Neuronal stem cell (in vitro differentiated cells): ENCODE measurements at regions not wholly inside any gene's neighbourhood (a gene's known extent, or its start where the extent isn't known, plus 50 kb on each side); places are given as distances from the start of the nearest gene placed in this dataset.
A peak's percentile ranks its signal among the peaks of the same experiment; 100 is the strongest.

Experiments
- DNase-seq: peaks from one replicate; pipeline ENCODE4 v3.0.0-alpha.2; 2013; ENCODE audit warnings: low spot score
- H2AFZ ChIP-seq: one replicate; pipeline ENCODE4 v1.6.1; 2013; ENCODE audit warnings: mild to moderate bottlenecking, low read length, inconsistent platforms
- H2AK5ac ChIP-seq: 2 replicates; pipeline ENCODE4 v1.6.1; 2013; ENCODE audit warnings: low read depth, mild to moderate bottlenecking, inconsistent platforms, low read length, moderate library complexity, mixed read lengths
- H2BK120ac ChIP-seq: 2 replicates; pipeline ENCODE4 v1.6.1; 2013; ENCODE audit warnings: low read depth, mild to moderate bottlenecking, inconsistent platforms, low read length, moderate library complexity, mixed read lengths
- H2BK12ac ChIP-seq: one replicate; pipeline ENCODE4 v1.6.1; 2013; ENCODE audit warnings: low read length, inconsistent platforms
- H2BK15ac ChIP-seq: 2 replicates; pipeline ENCODE4 v1.6.1; 2013; ENCODE audit warnings: mild to moderate bottlenecking, low read length, inconsistent platforms, mixed read lengths
- H2BK5ac ChIP-seq: one replicate; pipeline ENCODE4 v1.6.1; 2013; ENCODE audit warnings: inconsistent platforms, mild to moderate bottlenecking, low read length, moderate library complexity
- H3K14ac ChIP-seq: one replicate; pipeline ENCODE4 v1.6.1; 2013; ENCODE audit warnings: low read length, inconsistent platforms
- H3K18ac ChIP-seq: 2 replicates; pipeline ENCODE4 v1.6.1; 2013; ENCODE audit warnings: low read length, inconsistent platforms
- H3K23ac ChIP-seq: 2 replicates; pipeline ENCODE4 v1.6.1; 2013; ENCODE audit warnings: low read depth, mild to moderate bottlenecking, mixed read lengths, low read length, inconsistent platforms; ENCODE audit not compliant: poor library complexity
- H3K27ac ChIP-seq: replicated peaks from 3 replicates; pipeline ENCODE4 v1.5.1; 2013; ENCODE audit warnings: low read length, inconsistent platforms
- H3K27me3 ChIP-seq, 3 experiments: 2 replicates each; pipeline ENCODE4 v1.6.1; 2013; ENCODE audit warnings: low read length in 3 of 3, mild to moderate bottlenecking in 2 of 3, inconsistent platforms in 1 of 3, low read depth in 1 of 3, mixed read lengths in 1 of 3, moderate library complexity in 1 of 3; ENCODE audit not compliant: control insufficient read depth in 3 of 3, insufficient read depth in 3 of 3
- H3K36me3 ChIP-seq, 2 donors: replicated peaks in 1 of 2; 2 replicates each; pipeline ENCODE4 v1.6.1; 2013; ENCODE audit warnings: low read length in 2 of 2; ENCODE audit not compliant: control insufficient read depth in 2 of 2, insufficient read depth in 2 of 2
- H3K4ac ChIP-seq: 2 replicates; pipeline ENCODE4 v1.6.1; 2013; ENCODE audit warnings: inconsistent platforms, mild to moderate bottlenecking, low read length, moderate library complexity
- H3K4me1 ChIP-seq, 2 donors: 1 replicate in 1 of 2; 2 replicates in 1 of 2; pipeline ENCODE4 v1.6.1; 2013; ENCODE audit warnings: low read length in 2 of 2, low read depth in 1 of 2; ENCODE audit not compliant: control insufficient read depth in 2 of 2, insufficient read depth in 1 of 2
- H3K4me2 ChIP-seq: one replicate; pipeline ENCODE4 v1.6.1; 2013; ENCODE audit warnings: mild to moderate bottlenecking, low read length, inconsistent platforms; ENCODE audit not compliant: insufficient read depth, poor library complexity, severe bottlenecking
- H3K4me3 ChIP-seq, 2 donors: 2 replicates each; pipeline ENCODE4 v1.5.1; 2013; ENCODE audit warnings: low read length in 2 of 2, mild to moderate bottlenecking in 2 of 2, inconsistent platforms in 1 of 2, moderate library complexity in 1 of 2
- H3K79me1 ChIP-seq: one replicate; pipeline ENCODE4 v1.6.1; 2013; ENCODE audit warnings: low read depth, mild to moderate bottlenecking, inconsistent platforms, low read length, moderate library complexity
- H3K9ac ChIP-seq: one replicate; pipeline ENCODE4 v1.6.1; 2013; ENCODE audit warnings: mild to moderate bottlenecking, low read depth, low read length, inconsistent platforms; ENCODE audit not compliant: poor library complexity
- H3K9me3 ChIP-seq, 2 donors: replicated peaks in 1 of 2; 2 replicates each; pipeline versions ENCODE3 to v1.6.1; 2013; ENCODE audit warnings: low read length in 2 of 2, mild to moderate bottlenecking in 2 of 2, inconsistent platforms in 1 of 2, low read depth in 1 of 2, mixed read lengths in 1 of 2, moderate library complexity in 1 of 2; ENCODE audit not compliant: control insufficient read depth in 2 of 2, insufficient read depth in 1 of 2
- H4K8ac ChIP-seq: one replicate; pipeline ENCODE4 v1.6.1; 2013; ENCODE audit warnings: low read depth, mild to moderate bottlenecking, inconsistent platforms, low read length, moderate library complexity
- H4K91ac ChIP-seq: one replicate; pipeline ENCODE4 v1.6.1; 2013; ENCODE audit warnings: low read length, low read depth, mild to moderate bottlenecking, inconsistent platforms; ENCODE audit not compliant: poor library complexity
- WGBS, 2 donors: extraction: QIAGEN DNeasy Blood & Tissue Kit; methylation state at CpG; one replicate each; pipeline ENCODE4 v1.1.7; 2013; ENCODE audit warnings: missing lambda C conversion rate in 2 of 2, mixed read lengths in 1 of 2; ENCODE audit not compliant: insufficient read length in 2 of 2, insufficient replicate concordance in 1 of 2; ENCODE audit errors: extremely low coverage in 2 of 2; 5-methylcytosine and 5-hydroxymethylcytosine counted together

DNA sequence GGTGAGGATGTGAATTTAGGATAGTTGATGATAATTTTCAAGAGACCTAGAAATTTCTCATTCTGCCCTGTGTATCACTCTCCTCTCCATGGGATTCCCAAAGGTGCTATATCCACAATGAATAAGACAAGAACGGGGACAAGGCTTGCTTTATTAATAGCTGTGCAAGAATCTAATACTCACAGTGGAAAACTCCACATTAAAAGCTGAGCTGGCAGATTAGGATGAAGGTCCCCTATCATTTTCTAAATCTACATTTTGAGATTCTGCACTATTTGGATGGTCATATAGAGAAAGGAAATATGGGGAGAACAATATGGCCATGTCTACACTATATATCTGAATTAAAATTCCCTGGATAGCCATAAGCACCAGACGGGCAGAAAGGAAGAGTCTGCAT, 411.0 kb upstream of the TGFBR2 start:
- Histone ChIP-seq H3K4me3 (no peak overlapping the region), H3K9ac (no peak overlapping the region), H3K27ac (no peak overlapping the region), H2AK5ac (no peak overlapping the region), H2BK5ac (no peak overlapping the region), H3K18ac (no peak overlapping the region), H3K23ac (no peak overlapping the region), H3K14ac (no peak overlapping the region), H2BK15ac (no peak overlapping the region), H4K8ac (no peak overlapping the region), H3K9me3 (no peaks in the 10 kb centered on the region), H3K4me2 (no peak overlapping the region), H3K4me1 (no peaks in the 10 kb centered on the region), H2AFZ (no peak overlapping the region), H3K27me3 (no peaks in the 10 kb centered on the region), H3K79me1 (no peaks in the 10 kb centered on the region), H3K36me3 (no peaks in the 10 kb centered on the region), H2BK12ac (no peak overlapping the region), H4K91ac (no peak overlapping the region), H2BK120ac (no peak overlapping the region), H3K4ac (no peak overlapping the region)
- no peak for DNase-seq
- no CpG with 5 or more reads among the region's 2 CpGs for WGBS, 2 donors

DNA sequence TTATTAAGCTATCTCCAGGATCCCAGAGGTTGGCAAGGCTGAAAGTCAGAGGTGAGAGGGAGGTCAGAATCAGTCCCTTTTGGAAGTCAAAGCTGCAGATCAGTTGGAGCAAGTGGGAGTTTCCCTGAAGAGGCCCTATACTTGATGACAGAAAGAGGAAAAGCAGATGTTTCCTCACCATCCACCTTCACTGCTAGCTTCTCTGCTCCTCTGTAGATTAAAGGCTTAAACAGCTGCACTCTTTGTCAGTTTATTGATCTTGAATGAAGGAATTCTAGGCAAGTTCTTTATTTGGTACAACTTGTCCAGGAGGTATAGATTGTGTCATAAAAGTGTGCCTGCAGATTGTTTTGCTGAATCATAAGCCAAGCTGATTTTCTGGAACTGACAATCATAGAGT, 408.2 kb upstream of the TGFBR2 start:
- no peak overlapping the region for H3K4ac ChIP-seq
- no peak for DNase-seq
- no peaks in the 10 kb centered on the region for H3K27me3 ChIP-seq
- no peak overlapping the region for H3K27ac ChIP-seq
- H2BK120ac ChIP-seq: no peak overlapping the region
- H4K91ac ChIP-seq: no peak overlapping the region
- H4K8ac ChIP-seq: no peak overlapping the region
- no peak overlapping the region for H2BK12ac ChIP-seq
- H2BK5ac ChIP-seq: no peak overlapping the region
- H3K9ac ChIP-seq: no peak overlapping the region
- no peak overlapping the region for H3K14ac ChIP-seq
- no peak overlapping the region for H2AFZ ChIP-seq
- no peaks in the 10 kb centered on the region for H3K4me1 ChIP-seq
- no peaks in the 10 kb centered on the region for H3K36me3 ChIP-seq
- no peak overlapping the region for H2AK5ac ChIP-seq
- no peak overlapping the region for H3K18ac ChIP-seq
- H3K23ac ChIP-seq: no peak overlapping the region
- no peaks in the 10 kb centered on the region for H3K9me3 ChIP-seq
- no peak overlapping the region for H2BK15ac ChIP-seq
- H3K4me2 ChIP-seq: no peak overlapping the region
- H3K79me1 ChIP-seq: no peaks in the 10 kb centered on the region
- H3K4me3 ChIP-seq: no peak overlapping the region

GRCh38 chr3:30199096-30199759, 407.2 kb upstream of the TGFBR2 start:
- Histone ChIP-seq H3K36me3 (no peaks in the 10 kb centered on the region), H3K14ac (no peak overlapping the region), H3K27me3 (no peaks in the 10 kb centered on the region), H3K4me1 (no peaks in the 10 kb centered on the region), H3K9ac (no peak overlapping the region), H3K4ac (no peak overlapping the region), H4K8ac (no peak overlapping the region), H2BK15ac (no peak overlapping the region), H3K4me3 (no peak overlapping the region), H4K91ac (no peak overlapping the region), H2BK120ac (no peak overlapping the region), H2AK5ac (no peak overlapping the region), H3K27ac (no peak overlapping the region), H2BK5ac (no peak overlapping the region), H3K23ac (no peak overlapping the region), H3K4me2 (no peak overlapping the region), H3K9me3 (no peaks in the 10 kb centered on the region), H2AFZ (no peak overlapping the region), H3K79me1 (no peaks in the 10 kb centered on the region), H2BK12ac (no peak overlapping the region), H3K18ac (no peak overlapping the region)
- WGBS, 2 donors: no CpG with 5 or more reads among the region's 6 CpGs
- DNase-seq: peak; percentile 64

- no peaks in the 10 kb centered on the region for H3K79me1 ChIP-seq
- no peak for DNase-seq
- H3K23ac ChIP-seq: no peak overlapping the region
- H2BK15ac ChIP-seq: no peak overlapping the region
- no peak overlapping the region for H2BK5ac ChIP-seq
- no peak overlapping the region for H4K8ac ChIP-seq
- no peaks in the 10 kb centered on the region for H3K27me3 ChIP-seq
- no peak overlapping the region for H3K4me3 ChIP-seq
- no peak overlapping the region for H2BK120ac ChIP-seq
- H3K36me3 ChIP-seq: no peaks in the 10 kb centered on the region
- no peak overlapping the region for H2BK12ac ChIP-seq
- H3K14ac ChIP-seq: no peak overlapping the region
- no CpG with 5 or more reads among the region's 3 CpGs for WGBS, 2 donors
- no peak overlapping the region for H3K9ac ChIP-seq
- no peak overlapping the region for H3K18ac ChIP-seq
- no peak overlapping the region for H3K4ac ChIP-seq
- H3K4me1 ChIP-seq: no peaks in the 10 kb centered on the region
- no peak overlapping the region for H4K91ac ChIP-seq
- no peak overlapping the region for H2AK5ac ChIP-seq
- no peaks in the 10 kb centered on the region for H3K9me3 ChIP-seq
- H3K4me2 ChIP-seq: no peak overlapping the region
- no peak overlapping the region for H3K27ac ChIP-seq
- no peak overlapping the region for H2AFZ ChIP-seq
These were observed 406.5 kb upstream of the TGFBR2 start for GRCh38 chr3:30199855-30200254.
